T-helper 2 cell (primary cell): ENCODE measurements at regions not wholly inside any gene's neighbourhood (a gene's known extent, or its start where the extent isn't known, plus 50 kb on each side); places are given as distances from the start of the nearest gene placed in this dataset.
"Not testable (repeated sequence)": the region's sequence is repeated elsewhere in the genome, so short reads cannot be mapped to it uniquely, and the experiment has no call there.

Experiments used
- DNase-seq, 5 experiments: peaks; one replicate each; pipeline versions ENCODE4 v3.0.0 to v3.0.0-alpha.2; 2012 to 2022

DNA sequence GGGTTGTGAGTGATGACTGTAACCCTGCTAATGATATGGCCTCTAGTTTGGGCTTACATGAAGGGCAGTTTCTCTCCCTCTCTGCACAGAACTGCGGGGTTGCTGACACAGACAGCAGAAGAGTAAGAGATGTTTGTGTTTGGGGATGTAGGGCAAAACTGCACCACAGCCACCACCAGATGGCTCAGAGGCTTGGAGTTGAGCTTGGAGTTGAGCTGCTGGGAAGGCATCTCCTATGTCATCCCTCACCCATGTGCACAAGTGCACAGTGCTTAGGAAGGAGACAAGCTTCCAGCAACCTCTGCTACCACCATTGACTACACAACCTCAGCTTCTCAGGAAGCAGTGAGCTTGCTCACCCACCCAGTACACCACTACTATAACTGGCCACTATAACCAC lies 303.9 kb upstream of the DEFB112 start:
- DNase-seq: no peak

GRCh38 chr6:50358113-50358512 lies 308.4 kb upstream of the DEFB112 start:
- DNase-seq: no peak

DNA sequence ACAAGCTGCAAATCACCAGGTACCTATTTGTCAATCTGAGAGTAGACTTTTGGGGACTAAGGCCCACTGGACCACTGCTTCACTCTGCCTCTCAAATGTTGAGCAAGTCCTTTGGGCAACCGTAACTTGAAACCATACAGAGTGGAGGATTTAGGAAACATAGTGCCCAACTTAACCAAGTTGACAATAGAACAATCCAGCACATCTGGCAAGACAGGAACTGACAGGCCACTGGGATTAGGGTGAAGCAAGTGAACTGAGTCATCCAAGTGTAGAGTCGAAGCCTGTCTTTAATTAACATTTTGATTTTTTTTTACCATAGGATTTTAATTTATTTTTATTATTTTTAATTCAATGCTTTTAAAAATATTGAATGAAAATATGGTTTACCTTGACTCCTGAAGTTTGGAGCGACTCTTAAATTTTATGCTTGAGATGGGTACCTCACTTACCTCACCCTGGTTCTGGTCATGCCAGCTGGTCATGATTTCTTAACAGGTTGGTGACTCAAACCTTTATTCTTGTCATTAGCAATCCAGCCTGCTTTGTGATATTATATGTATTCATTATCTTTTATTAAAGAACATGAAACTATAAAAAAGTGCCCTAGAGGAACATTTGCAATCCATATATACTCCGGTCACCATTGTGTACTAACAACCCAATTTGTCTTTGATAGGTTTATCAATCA lies 312.1 kb upstream of the DEFB112 start:
- DNase-seq: no peak

- no peak for DNase-seq
These were observed 313.0 kb upstream of the DEFB112 start for GRCh38 chr6:50362706-50363105.

DNA sequence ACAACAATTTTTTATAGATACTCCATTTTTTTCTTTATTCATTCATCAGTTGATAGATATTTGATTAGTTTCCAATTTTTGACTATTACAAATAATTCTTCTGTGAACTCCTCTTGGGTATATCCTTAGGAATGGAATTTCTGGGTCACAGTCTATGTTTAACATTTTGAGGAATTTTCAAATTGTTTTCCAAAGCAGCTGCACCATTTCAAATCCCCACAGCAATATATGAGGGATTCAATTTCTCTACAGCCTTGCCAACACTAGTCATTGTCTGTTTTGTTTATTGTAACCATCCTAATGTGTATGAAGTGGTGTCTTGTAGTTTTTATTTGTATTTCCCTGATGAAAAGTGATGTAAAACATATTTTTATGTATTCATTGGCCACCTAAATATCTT lies 320.3 kb upstream of the DEFB112 start:
- no peak for DNase-seq

GRCh38 chr6:50380406-50381098 lies 330.8 kb upstream of the DEFB112 start:
- DNase-seq: no peak

DNA sequence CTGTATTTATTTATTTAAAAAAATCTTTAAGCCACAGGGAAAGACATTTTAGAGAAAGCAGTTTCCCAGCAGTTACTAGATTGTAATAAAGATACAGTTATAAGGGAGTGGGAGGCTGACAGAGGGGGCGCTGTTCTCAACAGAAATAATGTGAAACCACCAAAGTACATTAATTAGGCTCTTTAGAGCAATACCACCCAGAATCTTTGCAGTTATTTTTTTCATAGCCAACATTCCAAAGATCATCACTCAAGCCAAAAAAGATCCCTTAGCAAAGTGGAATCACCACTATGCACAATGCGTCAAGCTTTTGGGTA lies 331.3 kb upstream of the DEFB112 start:
- DNase-seq: no peak

DNA sequence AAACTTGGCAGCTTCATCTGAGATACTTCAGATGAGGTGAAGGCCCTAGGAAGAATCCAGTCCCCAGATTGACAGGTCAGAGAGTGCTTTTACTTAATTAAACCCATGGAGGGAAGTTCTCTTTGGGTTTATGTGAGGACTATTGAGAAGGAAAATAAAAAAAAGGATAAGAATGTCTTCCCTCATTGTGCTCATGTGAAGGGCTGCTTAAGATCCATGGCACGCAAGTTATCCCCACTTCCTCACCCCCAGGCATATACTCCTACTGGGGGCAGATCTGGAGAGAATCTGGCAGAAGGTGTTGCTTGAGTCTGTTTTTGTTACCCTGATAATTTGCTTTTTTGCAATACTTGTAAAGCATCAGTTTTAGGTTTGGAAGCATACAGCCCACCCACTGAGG lies 322.9 kb upstream of the TFAP2D start:
- no peak for DNase-seq

- DNase-seq: not testable (repeated sequence)
These were observed 319.2 kb upstream of the TFAP2D start for GRCh38 chr6:50394139-50394538.

GRCh38 chr6:50404643-50405042 lies 308.7 kb upstream of the TFAP2D start:
- no peak for DNase-seq

DNA sequence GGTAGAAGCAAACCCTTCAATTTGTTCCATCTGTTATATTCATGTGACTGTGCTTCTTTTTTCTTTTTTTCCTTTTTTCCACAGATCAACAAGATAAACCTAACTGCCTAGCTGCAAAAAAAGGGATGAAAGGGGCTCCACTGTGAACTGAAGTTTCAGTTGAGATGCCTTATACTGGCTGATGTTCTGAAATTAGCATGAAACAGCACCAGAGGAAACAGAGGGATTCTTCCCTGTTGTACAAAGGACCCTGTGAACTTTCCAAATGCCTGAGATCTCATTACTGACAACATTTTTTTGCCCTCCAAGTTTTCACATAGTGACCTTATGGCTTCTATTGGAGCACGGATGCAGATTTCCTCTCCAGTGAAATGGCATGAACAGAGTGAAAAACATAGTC lies 302.7 kb upstream of the TFAP2D start:
- no peak for DNase-seq

DNA sequence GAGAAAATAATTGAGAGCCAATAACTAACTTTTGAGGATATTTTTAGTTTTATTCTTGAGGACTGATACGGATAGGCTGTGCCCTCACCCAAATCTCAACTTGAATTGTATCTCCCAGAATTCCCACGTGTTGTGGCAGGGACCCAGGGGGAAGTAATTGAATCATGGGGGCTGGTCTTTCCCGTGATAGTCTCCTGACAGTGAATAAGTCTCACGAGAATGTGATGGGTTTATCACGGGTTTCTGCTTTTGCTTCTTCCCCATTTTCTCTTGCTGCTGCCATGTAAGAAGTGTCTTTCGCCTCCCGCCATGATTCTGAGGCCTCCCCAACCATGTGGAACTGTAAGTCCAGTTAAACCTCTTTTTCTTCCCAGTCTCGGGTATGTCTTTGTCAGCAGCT lies 292.3 kb upstream of the TFAP2D start:
- not testable (repeated sequence) for DNase-seq

- no peak for DNase-seq
These were observed 286.1 kb upstream of the TFAP2D start for GRCh38 chr6:50427267-50427666.

- DNase-seq: no peak
These were observed 275.4 kb upstream of the TFAP2D start for GRCh38 chr6:50437901-50438300.

GRCh38 chr6:50442531-50443040 lies 270.7 kb upstream of the TFAP2D start:
- DNase-seq: no peak

DNA sequence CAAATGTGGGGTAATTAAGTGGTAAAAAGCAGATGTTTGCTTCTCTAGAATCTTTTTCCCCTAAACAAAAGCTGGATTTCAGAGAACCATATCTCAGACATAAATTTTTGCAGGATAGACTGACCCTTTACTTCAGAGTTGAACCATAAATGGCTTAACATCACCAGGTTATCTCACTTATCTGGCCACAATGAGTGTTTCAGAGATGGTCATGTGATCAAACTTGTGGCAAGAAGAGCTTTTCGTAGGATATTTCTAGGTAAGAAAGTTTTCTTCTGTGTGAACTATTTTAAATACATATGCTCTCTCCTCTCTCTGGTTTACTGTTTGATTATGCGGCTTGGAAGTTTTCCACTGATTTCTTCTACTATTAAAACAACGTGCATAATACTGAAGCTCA lies 270.2 kb upstream of the TFAP2D start:
- no peak for DNase-seq

DNA sequence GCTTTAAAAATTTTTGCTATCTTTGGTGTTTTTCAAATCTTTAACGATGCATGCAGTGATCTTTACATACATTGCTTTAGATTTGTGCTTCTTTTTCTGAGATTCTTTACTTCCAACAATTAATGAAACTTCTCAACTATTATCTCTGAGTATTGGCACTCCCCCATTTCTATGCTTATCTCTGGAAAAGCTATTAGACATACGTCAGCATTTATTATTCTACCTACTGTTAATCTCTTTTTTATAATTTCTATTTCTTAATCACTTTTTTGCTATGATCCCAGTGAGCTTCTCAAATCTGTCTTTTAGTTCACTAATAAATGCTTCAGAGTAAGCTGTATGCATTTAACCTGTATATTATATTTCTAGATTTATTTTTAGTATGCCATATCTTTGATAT lies 264.2 kb upstream of the TFAP2D start:
- DNase-seq: no peak

- no peak for DNase-seq
These were observed 261.4 kb upstream of the TFAP2D start for GRCh38 chr6:50451826-50452400.

DNA sequence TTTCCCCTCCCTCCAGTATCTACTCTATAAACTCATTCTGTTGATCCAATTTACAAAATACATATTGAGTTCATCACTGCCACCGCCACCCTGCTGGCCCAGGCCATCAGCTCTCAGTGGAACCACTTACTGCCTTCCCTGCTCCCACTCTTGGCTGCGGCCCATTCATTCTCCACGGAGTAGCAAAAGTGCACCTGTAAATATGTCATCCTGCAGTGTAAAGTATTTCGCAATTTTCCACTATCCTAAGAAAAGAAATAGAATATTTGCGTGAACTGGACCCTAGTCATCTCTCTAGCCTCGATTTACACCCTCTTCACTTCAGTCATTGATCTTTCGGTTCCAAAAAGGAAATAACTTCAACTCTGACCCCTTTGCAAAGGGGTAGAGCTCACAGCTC lies 258.3 kb upstream of the TFAP2D start:
- no peak for DNase-seq

- DNase-seq: no peak
These were observed 256.0 kb upstream of the TFAP2D start for GRCh38 chr6:50457351-50457750.

- DNase-seq: no peak
These were observed 251.6 kb upstream of the TFAP2D start for GRCh38 chr6:50461696-50462095.

DNA sequence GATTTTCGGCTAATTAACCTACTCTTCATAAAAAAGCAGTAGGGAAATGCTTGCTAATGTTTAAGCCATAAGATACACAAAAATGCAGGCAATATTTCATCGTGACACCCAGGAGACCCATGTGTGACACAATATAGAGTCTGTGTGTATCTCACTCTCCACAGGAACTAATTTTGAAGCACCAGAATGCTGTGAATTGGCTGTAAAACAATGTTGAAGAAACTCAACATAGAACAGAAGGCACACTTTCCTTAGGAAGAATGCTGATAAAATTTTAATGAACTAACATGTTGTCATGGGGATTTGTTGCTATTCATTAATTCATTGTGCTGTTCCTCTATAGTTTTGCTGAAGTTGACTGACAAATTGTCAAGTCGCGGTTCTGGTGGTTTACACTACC lies 249.4 kb upstream of the TFAP2D start:
- no peak for DNase-seq

DNA sequence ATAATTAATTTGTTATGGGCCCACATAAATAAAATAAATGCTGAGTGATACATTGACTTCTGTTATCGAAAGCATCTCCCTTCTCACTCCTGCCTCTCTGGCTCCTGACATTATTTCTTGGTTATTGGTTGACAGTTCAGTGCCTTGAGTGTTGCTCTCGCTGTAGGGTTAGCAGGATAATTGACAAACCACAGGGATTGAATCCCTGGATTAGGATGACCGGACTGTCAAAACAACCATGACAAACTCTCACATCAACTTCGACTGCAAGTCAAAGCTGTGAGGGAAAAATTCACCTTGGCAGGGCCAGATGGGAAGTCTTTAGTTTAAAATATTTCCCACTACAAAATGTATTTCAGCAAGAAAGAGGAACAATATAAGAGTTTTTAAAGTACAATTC lies 245.4 kb upstream of the TFAP2D start:
- DNase-seq: no peak

DNA sequence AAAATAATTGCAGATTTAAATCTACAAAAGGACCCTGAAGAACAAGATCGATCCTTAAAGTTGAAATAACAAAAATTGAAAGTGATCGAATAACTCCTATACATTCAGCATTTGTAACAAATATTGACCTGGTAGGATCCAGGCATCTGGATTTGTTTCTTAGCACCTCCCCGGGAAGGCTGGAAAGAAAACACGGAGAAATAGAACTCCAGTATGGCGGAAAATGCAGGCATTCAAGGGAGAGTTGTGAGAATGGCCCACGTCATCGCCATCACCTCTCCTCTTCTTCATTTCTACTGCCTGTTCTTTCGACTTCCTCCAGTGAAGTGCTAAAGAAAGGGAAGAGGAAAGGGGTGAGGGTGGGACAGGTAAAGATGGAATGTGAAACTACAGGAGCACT lies 242.3 kb upstream of the TFAP2D start:
- no peak for DNase-seq
